HFF-Myc (cell line): ENCODE measurements at regions not wholly inside any gene's neighbourhood (a gene's known extent, or its start where the extent isn't known, plus 50 kb on each side); places are given as distances from the start of the nearest gene placed in this dataset.

Experiments
- DNase-seq: peaks from one replicate; pipeline ENCODE4 v3.0.0-alpha.2; 2011; ENCODE audit warnings: low read depth; ENCODE audit errors: extremely low read depth
- H3K4me3 ChIP-seq: replicated peaks from 2 replicates; pipeline ENCODE4 v1.5.1; 2011; ENCODE audit warnings: low read depth, mild to moderate bottlenecking, control low read depth, low read length
- TF ChIP-seq, protein P1 (sequence below): IDR thresholded peaks from 2 replicates; pipeline ENCODE4 v1.5.1; 2012; ENCODE audit warnings: mild to moderate bottlenecking, low read depth, low read length, control low read depth; ENCODE audit errors: missing control alignments

DNA sequence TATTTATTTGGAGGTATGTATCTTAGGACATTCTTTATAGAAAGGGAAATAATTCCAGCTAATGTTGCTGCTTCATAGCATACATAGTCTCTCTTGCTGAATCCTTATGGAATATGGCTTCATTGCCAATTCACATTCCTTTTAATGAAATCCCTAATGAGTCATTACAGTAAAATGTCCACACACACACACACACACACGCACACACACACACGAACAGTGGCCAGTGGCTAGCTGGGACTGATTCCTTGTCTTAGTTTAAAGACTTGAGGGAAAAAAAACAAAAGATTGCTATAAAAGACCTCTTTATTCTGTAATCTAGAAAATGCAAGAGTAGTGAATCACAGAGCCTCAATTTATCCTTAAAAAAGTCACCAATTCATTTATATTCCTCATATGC, 301.6 kb downstream of the SLITRK6 start:
- H3K4me3 ChIP-seq: no peak overlapping the region
- TF ChIP-seq, protein P1, sequence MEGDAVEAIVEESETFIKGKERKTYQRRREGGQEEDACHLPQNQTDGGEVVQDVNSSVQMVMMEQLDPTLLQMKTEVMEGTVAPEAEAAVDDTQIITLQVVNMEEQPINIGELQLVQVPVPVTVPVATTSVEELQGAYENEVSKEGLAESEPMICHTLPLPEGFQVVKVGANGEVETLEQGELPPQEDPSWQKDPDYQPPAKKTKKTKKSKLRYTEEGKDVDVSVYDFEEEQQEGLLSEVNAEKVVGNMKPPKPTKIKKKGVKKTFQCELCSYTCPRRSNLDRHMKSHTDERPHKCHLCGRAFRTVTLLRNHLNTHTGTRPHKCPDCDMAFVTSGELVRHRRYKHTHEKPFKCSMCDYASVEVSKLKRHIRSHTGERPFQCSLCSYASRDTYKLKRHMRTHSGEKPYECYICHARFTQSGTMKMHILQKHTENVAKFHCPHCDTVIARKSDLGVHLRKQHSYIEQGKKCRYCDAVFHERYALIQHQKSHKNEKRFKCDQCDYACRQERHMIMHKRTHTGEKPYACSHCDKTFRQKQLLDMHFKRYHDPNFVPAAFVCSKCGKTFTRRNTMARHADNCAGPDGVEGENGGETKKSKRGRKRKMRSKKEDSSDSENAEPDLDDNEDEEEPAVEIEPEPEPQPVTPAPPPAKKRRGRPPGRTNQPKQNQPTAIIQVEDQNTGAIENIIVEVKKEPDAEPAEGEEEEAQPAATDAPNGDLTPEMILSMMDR: no peak
- DNase-seq: peak; percentile 83

DNA sequence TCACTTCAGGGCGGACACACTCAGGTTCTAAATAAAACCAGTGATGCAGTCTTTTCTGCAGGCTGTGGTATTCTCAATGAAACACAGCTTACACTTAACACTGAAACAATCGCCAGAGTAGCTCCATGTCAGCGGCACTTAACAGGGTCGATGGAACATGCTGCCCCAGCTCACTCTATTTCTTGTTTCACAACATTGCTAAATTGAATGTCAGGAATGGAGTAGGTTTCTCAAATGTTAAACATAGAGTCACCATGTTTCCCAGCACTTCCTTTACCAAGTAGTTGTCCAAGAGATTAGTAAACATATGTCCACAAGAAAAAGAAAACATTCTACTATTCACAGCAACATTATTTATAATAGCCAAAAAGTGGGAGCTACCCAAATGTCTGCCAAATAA, 306.9 kb downstream of the SLITRK6 start:
- TF ChIP-seq, protein P1: no peak

DNA sequence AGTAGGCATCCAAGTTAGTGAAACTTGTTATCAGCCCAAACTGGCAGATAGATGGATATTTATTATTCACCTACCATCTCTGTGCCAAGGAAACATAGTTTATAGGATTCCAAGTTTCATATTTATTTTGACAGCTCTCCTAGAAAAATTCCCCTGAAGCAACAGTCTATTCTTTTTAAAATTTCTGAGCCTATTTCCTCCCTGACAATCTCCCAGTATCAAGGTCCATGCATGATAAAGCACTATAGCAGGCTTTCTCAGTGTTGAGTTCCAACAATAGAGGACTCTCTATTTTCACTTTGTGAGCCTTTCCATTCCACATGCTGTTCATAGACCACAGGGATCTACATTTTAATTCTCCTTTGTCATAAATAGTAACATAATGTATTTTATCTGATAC, 312.6 kb downstream of the SLITRK6 start:
- TF ChIP-seq, protein P1: no peak
- DNase-seq: no peak
- no peak overlapping the region for H3K4me3 ChIP-seq

More for the DNA sequence above, 306.9 kb downstream of the SLITRK6 start:
- H3K4me3 ChIP-seq: no peak overlapping the region
- no peak for DNase-seq

DNA sequence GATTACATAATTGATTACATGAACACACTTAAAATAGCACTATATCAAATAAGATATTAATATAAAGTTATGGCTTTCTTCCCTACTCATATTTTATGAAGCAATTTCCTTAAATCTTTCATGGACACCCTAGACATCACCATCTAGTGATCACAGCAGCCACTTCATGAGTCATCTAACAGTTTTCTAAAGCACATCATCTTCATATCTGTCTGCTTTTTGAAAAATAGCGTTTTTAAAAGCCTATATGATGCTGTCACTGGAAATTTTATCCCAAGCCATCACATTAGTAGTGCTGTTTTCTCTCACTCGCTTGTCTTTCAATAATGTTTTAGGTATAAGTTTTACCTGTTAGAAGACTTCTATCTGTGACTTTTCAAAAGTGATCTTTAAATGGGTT, 326.1 kb downstream of the SLITRK6 start:
- DNase-seq: no peak
- TF ChIP-seq, protein P1: no peak
- H3K4me3 ChIP-seq: no peak overlapping the region

DNA sequence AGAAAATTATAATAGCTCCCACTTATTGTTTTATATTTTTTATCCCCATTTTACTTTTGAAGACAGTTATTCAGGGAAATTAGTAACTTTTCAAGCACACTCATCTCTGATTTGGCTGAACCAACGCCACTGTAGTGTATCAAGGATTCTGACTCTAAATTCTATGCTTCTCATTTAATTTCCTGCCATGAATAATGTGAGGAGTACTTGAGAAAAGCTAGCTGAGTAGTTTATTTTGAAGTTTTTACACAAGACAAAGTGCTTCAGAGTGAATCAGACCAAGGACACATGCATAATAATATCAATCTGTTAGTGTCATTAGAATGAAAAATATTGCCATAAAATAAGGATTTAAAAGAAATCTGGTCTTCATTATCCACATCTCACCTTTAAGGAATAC, 329.9 kb downstream of the SLITRK6 start:
- TF ChIP-seq, protein P1: no peak
- H3K4me3 ChIP-seq: no peak overlapping the region
- DNase-seq: no peak

DNA sequence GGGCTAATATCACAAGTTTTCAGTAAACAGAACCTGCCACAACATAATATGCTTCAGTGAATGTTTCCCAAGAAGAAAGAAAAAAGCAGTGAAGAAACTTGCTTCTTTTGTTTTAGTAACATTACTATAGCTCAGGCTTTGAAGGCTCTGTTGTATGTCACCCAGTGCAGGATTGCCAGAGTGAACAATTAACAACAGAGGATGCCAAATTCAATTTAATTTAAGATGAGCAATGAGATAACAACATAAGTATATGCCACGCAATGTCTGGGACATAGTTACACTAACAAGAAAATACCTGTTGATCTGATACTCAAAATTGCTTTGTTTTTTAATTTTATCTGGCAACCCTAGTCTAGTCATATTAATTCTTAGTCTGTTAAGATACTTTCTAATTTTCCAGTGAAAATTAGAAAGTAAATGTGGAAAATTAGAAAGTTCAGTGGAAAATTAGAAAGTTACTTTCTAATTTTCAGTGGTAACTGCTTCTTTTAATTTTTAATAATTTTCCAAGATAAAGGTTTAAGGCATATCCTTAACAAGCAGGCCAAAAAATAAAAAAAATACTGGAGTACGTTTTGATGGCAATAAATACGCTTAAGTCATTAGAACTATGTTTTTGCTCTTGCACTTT, 336.3 kb downstream of the SLITRK6 start:
- TF ChIP-seq, protein P1: no peak
- H3K4me3 ChIP-seq: no peak overlapping the region
- no peak for DNase-seq

DNA sequence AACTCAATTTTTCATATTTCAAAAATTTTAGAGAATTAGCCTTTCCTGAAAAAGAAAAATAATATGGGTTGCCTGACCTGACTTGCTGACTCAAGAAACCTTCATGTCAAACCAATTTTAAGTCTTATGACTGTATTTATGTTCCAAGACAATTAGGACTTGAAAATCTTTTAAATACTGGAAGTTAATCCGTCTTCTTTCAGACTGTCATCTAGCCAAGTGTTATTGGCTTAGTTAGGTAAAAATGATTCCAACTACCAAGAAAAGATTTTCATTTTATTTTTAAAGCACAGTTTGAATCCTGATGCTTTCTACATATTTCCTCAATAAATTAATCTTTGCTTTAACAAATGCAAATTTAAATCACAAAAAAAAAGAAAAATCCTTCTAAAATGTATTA, 337.6 kb downstream of the SLITRK6 start:
- no peak overlapping the region for H3K4me3 ChIP-seq
- TF ChIP-seq, protein P1: no peak
- DNase-seq: no peak
